Right forelimb (tissue), 1 donor: ENCODE measurements at regions not wholly inside any gene's neighbourhood (a gene's known extent, or its start where the extent isn't known, plus 50 kb on each side); places are given as distances from the start of the nearest gene placed in this dataset.

Experiments used
- DNase-seq: peaks from one replicate; pipeline ENCODE4 v3.0.0-alpha.2; 2018

DNA sequence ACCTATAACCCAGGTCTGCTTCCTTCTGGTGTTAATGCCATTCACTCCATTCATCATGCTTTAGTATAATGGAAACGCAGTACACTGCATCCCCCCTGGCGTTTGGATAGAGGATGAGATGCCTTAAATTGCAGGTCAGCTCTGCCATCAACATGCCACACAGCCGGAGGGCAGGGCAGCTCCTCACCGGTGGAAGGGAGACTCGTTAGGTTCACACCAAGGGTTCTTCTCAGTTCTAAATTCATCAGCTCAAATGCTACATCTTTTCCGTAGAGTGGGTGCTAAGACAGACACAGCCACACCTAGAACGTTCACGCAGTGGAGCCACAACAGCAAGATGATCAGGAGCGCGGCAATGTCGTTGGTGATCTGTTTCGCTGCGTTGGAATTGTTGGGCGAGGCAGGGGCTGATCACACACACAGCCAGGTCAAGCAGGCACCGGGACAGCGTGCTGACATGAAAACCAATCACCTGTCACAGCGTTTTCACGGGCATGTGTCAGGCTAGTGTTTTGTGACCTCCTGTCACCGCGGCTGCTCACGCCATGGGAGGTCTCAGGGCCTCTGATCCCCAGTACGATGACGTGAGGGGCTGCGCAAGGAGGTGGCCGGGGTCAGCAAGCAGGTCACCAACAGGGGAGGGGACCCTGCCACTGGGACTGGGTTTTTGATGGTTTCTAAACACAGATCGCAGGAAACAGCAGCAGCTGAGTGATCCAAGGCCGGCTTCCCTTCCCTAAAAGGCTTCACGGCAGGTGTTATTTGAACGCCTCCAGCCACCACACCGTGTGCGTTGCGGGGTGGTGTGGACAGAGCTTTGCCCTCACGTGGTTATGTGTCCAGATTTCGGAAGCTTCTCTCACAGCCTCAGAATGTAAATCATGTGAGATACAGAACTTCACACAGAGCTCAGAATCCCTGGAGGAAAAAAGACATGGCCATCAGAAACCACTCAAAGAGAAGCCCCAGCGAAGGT, 94.3 kb upstream of the IRS2 start:
- no peak for DNase-seq

GRCh38 chr13:109879338-109879737, 93.0 kb upstream of the IRS2 start:
- DNase-seq = no peak

GRCh38 chr13:109877809-109878208, 91.4 kb upstream of the IRS2 start:
- DNase-seq = no peak

DNA sequence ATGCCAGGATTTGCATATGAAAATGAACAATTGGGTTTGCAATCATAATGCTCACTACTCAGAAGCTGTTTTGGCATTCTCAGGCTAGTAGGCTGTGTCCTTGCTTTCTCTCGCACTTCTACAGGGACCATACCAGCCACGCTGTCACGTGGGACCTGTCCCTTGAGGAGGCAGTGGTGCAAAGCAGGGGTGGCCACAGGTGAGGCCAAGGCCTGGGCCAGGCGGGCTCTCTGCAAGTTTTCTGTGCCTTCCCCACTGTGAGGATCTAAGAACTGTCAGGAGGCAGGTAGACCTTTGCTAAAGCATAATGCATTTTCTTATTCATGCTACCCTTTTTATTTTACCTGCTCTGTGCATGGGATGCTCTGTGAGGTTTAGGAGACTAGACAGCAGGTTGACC, 89.4 kb upstream of the IRS2 start:
- no peak for DNase-seq

DNA sequence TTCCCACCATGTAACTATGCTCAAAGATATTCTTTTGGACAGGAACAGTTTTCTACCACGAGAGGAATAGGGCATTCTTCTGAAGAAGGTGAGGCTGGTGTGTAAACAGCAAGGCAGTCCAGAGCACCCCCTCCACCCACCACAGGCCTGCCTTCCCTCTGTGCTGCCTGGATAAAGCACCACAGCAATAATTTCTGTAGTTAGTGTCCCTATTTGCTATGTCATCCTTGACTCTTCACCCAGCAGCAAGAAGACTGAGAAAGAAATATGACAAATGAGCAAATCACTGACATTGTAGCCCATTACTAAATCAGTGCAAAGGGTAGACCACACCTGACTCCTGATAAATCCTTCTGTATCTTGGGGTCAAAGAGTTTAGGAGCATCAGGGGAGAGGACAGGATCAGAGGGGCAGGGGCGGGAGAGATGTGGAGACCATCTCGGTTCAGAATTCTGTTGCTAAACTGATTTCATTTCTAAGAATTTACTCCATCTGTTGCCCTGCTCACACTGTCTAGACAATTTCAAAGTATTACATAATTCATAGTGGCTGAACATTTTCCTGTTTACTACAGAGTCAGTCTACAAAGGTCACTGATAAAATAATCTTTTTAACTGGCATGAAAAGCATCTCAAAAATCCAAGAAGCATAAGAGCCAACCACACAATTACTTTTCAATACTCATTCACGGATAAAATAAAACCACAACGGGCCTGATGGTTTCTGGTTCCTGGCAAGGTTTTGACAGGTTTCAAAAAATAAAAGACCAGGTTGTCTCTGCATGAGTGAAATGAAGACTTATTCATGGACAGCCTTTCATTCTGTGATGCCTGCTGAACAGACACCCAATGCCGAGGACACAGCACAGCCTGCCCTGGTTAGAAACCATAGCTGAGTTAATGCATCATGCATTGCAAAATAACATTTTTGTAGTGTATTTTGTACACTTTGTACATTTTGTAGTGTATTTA, 88.4 kb upstream of the IRS2 start:
- DNase-seq = no peak

- no peak for DNase-seq
These were observed 87.2 kb upstream of the IRS2 start for GRCh38 chr13:109873351-109874123.

- DNase-seq = no peak
These were observed 86.5 kb upstream of the IRS2 start for GRCh38 chr13:109872864-109873263.

DNA sequence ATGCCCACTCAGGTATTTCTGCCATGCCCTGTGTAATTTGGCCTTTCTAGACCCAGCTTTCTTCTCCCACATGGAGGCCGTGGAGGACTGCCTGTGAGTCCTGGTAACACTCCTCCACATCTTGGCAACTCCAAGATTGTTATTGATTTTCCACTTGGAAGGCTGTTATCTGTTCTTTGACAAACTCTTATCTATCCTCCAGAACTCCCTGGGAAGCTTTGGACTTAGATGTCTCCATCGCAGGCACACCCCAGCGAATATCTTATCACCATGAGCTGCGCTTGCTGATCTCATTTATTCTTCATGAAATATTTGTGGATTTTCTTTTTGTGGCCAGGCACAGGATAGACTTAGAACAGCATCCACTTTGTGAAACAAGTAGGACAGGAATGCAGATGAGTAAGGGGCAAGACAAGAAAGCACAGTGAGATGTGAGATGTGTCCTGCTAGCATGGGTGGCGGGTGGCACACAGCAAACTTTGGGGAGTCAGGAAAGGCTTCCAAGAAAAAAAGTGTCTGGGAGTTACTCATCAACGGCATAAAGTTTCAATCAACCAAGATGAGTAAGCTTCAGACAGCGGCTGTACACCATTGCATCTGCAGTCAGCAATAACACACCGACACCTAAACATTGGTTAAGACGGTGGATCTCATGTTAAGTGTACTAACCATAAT, 84.5 kb upstream of the IRS2 start:
- DNase-seq = no peak

- DNase-seq = no peak
These were observed 83.9 kb upstream of the IRS2 start for GRCh38 chr13:109870274-109870673.

- peak; percentile 68 for DNase-seq
These were observed 83.2 kb upstream of the IRS2 start for GRCh38 chr13:109869312-109870237.

- DNase-seq = no peak
These were observed 82.4 kb upstream of the IRS2 start for GRCh38 chr13:109868578-109869311.

DNA sequence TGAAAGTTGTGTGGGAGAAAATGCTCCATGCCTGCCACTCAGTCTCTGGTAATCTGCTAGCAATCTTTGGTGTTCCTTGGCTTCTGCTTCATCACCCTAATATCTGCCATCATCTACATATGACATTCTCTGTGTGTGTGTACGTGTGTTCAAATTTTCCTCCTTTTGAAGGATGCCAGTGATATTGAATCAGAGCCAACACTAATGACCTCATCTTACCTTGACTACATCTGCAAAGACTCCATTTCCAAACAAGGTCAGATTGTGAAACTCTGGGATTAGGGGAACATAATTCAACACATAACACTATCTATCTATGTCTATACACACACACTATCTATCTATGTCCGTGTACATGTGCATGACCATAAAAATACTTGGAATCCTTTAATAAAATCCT, 81.4 kb upstream of the IRS2 start:
- DNase-seq = no peak

GRCh38 chr13:109862627-109863026, 76.2 kb upstream of the IRS2 start:
- no peak for DNase-seq

GRCh38 chr13:109859898-109860297, 73.5 kb upstream of the IRS2 start:
- no peak for DNase-seq

- no peak for DNase-seq
These were observed 72.9 kb upstream of the IRS2 start for GRCh38 chr13:109859216-109859835.

- DNase-seq = no peak
These were observed 71.9 kb upstream of the IRS2 start for GRCh38 chr13:109858319-109858718.

- no peak for DNase-seq
These were observed 71.4 kb upstream of the IRS2 start for GRCh38 chr13:109857803-109858202.

GRCh38 chr13:109857325-109857724, 70.9 kb upstream of the IRS2 start:
- DNase-seq = no peak

DNA sequence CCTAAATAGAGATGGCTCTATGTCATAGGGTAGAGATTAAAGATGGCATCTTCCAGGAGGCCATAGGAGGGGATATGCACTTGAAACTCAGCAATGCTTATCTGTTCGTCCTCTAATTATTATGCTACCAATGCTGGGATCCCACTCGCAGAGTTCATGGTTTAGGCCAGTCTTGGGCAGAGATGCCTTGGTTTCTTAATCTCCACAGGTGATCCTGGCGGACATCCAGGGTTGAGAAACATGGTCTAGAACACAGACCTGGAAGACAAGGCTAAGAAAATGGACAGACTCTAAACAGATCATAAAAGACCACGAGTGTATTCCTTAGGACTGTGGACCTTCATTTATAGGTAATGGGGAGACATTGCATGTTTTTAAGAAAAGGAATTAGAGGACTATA, 70.0 kb upstream of the IRS2 start:
- no peak for DNase-seq

- DNase-seq = no peak
These were observed 66.8 kb upstream of the IRS2 start for GRCh38 chr13:109853153-109853552.
